ENCODE measurements at regions not wholly inside any gene's neighbourhood (a gene's known extent, or its start where the extent isn't known, plus 50 kb on each side); places are given as distances from the start of the nearest gene placed in this dataset.

DNA sequence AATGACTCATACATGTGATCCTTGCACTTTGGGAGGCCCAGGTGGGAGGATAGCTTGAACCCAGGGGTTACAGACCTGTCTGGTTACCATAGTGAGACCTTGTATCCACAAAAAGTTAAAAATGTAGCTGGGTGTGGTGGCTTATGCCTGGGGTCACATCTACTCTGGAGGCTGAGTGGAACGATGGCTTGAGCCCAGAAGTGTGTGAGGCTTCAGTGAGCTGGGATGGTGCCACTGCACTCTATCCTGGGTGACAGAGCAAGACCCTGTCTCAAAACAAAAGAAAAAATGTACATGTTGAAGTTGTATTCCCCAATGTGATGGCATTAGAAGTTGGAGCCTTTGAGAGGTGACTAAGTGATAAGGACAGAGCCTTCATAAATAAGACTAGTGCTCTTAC lies 409.4 kb upstream of the PABPC4L start:
- no peak overlapping the region for H3K4me3 Mint-ChIP-seq (ENCODE audit: unreplicated experiment)
- H3K9me3 Mint-ChIP-seq (ENCODE audit: unreplicated experiment), result no peaks in the 10 kb centered on the region
- H3K27ac Mint-ChIP-seq (ENCODE audit: unreplicated experiment), result no peak overlapping the region
- H3K36me3 Mint-ChIP-seq (ENCODE audit: low read depth, unreplicated experiment), result no peaks in the 10 kb centered on the region
- DNase-seq (ENCODE audit: low spot score), result no peak
- TF ChIP-seq, protein P1, sequence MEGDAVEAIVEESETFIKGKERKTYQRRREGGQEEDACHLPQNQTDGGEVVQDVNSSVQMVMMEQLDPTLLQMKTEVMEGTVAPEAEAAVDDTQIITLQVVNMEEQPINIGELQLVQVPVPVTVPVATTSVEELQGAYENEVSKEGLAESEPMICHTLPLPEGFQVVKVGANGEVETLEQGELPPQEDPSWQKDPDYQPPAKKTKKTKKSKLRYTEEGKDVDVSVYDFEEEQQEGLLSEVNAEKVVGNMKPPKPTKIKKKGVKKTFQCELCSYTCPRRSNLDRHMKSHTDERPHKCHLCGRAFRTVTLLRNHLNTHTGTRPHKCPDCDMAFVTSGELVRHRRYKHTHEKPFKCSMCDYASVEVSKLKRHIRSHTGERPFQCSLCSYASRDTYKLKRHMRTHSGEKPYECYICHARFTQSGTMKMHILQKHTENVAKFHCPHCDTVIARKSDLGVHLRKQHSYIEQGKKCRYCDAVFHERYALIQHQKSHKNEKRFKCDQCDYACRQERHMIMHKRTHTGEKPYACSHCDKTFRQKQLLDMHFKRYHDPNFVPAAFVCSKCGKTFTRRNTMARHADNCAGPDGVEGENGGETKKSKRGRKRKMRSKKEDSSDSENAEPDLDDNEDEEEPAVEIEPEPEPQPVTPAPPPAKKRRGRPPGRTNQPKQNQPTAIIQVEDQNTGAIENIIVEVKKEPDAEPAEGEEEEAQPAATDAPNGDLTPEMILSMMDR (IDR thresholded peaks at IDR 0.05; ENCODE audit: unreplicated experiment), result no peak
- H3K4me1 Mint-ChIP-seq (ENCODE audit: unreplicated experiment), result no peaks in the 10 kb centered on the region
- H3K27me3 Mint-ChIP-seq (ENCODE audit: unreplicated experiment), result no peaks in the 10 kb centered on the region

DNA sequence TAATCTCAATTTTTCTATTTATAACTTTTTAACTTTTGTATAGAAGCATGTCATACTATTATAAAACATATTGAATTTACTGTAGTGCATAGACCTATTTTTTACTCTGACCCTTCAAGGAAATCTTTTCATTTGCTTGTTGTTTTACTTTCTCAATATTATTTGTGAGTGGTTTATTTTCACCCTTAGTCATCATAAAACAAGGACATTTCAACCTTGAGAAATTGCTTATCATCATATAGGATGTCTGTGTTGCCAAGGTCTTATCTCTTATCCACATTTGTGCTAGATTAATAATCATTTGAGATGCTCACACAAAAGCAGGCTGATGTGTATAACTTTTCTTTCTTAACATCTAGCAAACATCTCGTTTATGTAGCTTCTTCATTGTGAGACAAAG lies 408.6 kb upstream of the PABPC4L start:
- H3K4me1 Mint-ChIP-seq (ENCODE audit: unreplicated experiment), result no peaks in the 10 kb centered on the region
- no peak overlapping the region for H3K27ac Mint-ChIP-seq (ENCODE audit: unreplicated experiment)
- H3K4me3 Mint-ChIP-seq (ENCODE audit: unreplicated experiment), result no peak overlapping the region
- H3K9me3 Mint-ChIP-seq (ENCODE audit: unreplicated experiment), result no peaks in the 10 kb centered on the region
- DNase-seq (ENCODE audit: low spot score), result no peak
- no peaks in the 10 kb centered on the region for H3K27me3 Mint-ChIP-seq (ENCODE audit: unreplicated experiment)
- H3K36me3 Mint-ChIP-seq (ENCODE audit: low read depth, unreplicated experiment), result no peaks in the 10 kb centered on the region
- TF ChIP-seq, protein P1 (IDR thresholded peaks at IDR 0.05; ENCODE audit: unreplicated experiment), result no peak

DNA sequence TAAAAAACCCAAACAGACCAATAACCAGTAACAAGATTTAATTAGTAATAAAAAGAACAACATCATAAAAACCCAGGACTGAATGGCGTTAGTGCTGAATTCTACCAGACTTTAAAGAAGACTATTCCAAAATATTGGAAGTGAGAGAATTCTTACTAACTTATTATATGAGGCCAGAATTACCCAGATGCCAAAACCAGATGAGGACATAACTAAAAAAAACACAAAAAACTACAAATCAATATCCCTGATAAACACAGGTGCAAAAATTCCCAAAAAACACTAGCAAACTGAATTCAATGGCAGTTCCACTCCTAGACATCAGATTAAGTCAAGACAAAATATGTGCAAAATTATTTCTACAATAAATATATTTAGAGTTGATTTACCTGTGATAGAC lies 400.1 kb upstream of the PABPC4L start:
- TF ChIP-seq, protein P1 (IDR thresholded peaks at IDR 0.05; ENCODE audit: unreplicated experiment), result no peak
- no peak overlapping the region for H3K27ac Mint-ChIP-seq (ENCODE audit: unreplicated experiment)
- H3K4me1 Mint-ChIP-seq (ENCODE audit: unreplicated experiment), result no peaks in the 10 kb centered on the region
- H3K9me3 Mint-ChIP-seq (ENCODE audit: unreplicated experiment), result no peaks in the 10 kb centered on the region
- H3K4me3 Mint-ChIP-seq (ENCODE audit: unreplicated experiment), result no peak overlapping the region
- no peak for DNase-seq (ENCODE audit: low spot score)
- H3K27me3 Mint-ChIP-seq (ENCODE audit: unreplicated experiment), result peaks cover 3% of the 10 kb centered on the region
- no peaks in the 10 kb centered on the region for H3K36me3 Mint-ChIP-seq (ENCODE audit: low read depth, unreplicated experiment)

DNA sequence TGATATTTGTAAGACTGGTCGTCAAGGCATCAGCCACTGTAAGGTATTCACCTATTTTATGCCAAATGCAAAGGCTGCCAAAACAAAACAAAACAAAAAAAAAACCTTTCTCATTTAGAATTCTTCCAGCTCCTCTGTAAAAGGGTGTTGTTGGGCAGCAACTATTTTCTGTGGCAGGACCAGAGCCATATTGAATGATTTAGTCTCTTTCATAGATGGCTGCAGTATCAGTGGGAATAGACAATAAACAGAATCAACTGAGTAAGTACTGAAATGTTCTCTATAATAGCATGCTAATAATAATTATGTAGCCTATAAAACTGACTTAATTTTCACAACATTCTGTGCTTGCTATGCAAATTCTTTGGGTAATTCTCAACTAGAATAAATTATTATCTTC lies 389.7 kb upstream of the PABPC4L start:
- Mint-ChIP-seq H3K36me3 (ENCODE audit: low read depth, unreplicated experiment) (no peaks in the 10 kb centered on the region), H3K4me1 (ENCODE audit: unreplicated experiment) (peaks cover 6% of the 10 kb centered on the region), H3K9me3 (ENCODE audit: unreplicated experiment) (no peaks in the 10 kb centered on the region), H3K27ac (ENCODE audit: unreplicated experiment) (no peak overlapping the region), H3K27me3 (ENCODE audit: unreplicated experiment) (no peaks in the 10 kb centered on the region), H3K4me3 (ENCODE audit: unreplicated experiment) (no peak overlapping the region)
- no peak for DNase-seq (ENCODE audit: low spot score)
- TF ChIP-seq, protein P1 (IDR thresholded peaks at IDR 0.05; ENCODE audit: unreplicated experiment), result no peak

DNA sequence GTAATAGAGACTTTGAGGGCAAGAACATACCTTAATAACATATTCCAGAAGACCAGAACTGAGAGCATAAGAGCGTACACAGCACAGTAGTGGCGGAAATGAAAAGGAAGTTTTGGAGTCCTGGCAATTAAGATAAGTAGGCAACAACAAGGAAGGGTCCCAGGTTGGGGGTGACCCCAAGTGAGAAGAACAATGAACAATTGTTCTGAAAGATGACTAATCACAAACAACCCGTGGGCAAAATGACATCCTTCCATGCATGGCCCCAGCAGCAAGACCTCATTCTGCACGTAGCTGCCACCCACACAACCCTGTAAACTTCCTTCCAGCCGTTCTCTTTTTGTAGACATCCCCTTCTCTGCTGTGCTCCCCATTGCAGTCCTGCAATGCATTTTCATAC lies 384.4 kb upstream of the PABPC4L start:
- TF ChIP-seq, protein P1 (IDR thresholded peaks at IDR 0.05; ENCODE audit: unreplicated experiment), result no peak
- peak overlapping the region; percentile 98 for H3K27ac Mint-ChIP-seq (ENCODE audit: unreplicated experiment)
- H3K36me3 Mint-ChIP-seq (ENCODE audit: low read depth, unreplicated experiment), result no peaks in the 10 kb centered on the region
- H3K4me1 Mint-ChIP-seq (ENCODE audit: unreplicated experiment), result peaks cover 18% of the 10 kb centered on the region
- DNase-seq (ENCODE audit: low spot score), result peak; percentile 58
- H3K4me3 Mint-ChIP-seq (ENCODE audit: unreplicated experiment), result peak overlapping the region; percentile 83
- no peaks in the 10 kb centered on the region for H3K27me3 Mint-ChIP-seq (ENCODE audit: unreplicated experiment)
- H3K9me3 Mint-ChIP-seq (ENCODE audit: unreplicated experiment), result no peaks in the 10 kb centered on the region

Measured in endothelial cell (in vitro differentiated cells).